C4-2B (cell line): ENCODE measurements at regions not wholly inside any gene's neighbourhood (a gene's known extent, or its start where the extent isn't known, plus 50 kb on each side); places are given as distances from the start of the nearest gene placed in this dataset.

Source experiments
- CTCF ChIP-seq: fragments of 450-650 bp; conservative IDR thresholded peaks from 2 replicates; pipeline ENCODE4 v1.5.1; 2017; ENCODE audit warnings: mild to moderate bottlenecking
- ZFX ChIP-seq: fragments of 450-650 bp; IDR thresholded peaks from 2 replicates; pipeline ENCODE4 v1.6.1; 2017

- TF ChIP-seq CTCF (no peak), ZFX (no peak)
Measured at GRCh38 chr2:62303788-62304187, 107.9 kb downstream of the B3GNT2 start.
